ENCODE measurements at regions not wholly inside any gene's neighbourhood (a gene's known extent, or its start where the extent isn't known, plus 50 kb on each side); places are given as distances from the start of the nearest gene placed in this dataset.

DNA sequence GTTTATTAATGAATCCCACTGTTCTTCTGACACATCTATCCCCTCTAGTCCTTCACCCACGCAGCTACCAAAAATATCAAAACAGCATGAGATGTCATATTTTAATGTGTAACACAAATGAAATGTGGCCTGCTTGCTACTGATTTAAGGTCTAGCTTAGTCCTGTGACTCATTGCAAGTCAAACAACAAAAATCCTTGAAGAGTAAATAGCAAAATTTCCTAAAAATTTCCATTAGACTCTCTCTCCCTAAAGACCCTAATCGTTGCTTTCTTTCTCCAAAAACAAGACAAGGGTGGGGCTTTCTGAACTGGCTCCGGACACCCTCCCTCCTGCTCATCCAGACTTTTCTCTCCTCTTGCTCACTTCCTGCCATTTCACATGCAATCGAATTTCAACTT lies 99.9 kb upstream of the IPO5 start:
- no peak for TF ChIP-seq POLR2A (IDR thresholded peaks at IDR 0.05)
- no peak for TF ChIP-seq POLR2AphosphoS5 (IDR thresholded peaks at IDR 0.05; ENCODE audit: insufficient read depth in 1 of 2, low read depth in 1 of 2)

Data from vagina (tissue), 2 donors.